ENCODE measurements at regions not wholly inside any gene's neighbourhood (a gene's known extent, or its start where the extent isn't known, plus 50 kb on each side); places are given as distances from the start of the nearest gene placed in this dataset.

GRCh38 chr21:27101523-27101922, 134.6 kb upstream of the ADAMTS5 start:
- whole genome bisulfite sequencing, 2 donors, result 71 to 81% methylated on average over 1 of the region's 1 CpG
- H3K36me3 ChIP-seq (replicated peaks in 1 of 2; ENCODE audit: insufficient read depth in 1 of 2, low read depth in 2 of 2), result no peaks in the 10 kb centered on the region
- intact Hi-C loops (cut with DNase I), result no loop called here

GRCh38 chr21:27094184-27094948, 127.5 kb upstream of the ADAMTS5 start:
- ATAC-seq, result no peak
- Histone ChIP-seq H3K9me3 (no peaks in the 10 kb centered on the region), H3K4me3 (no peak overlapping the region), H3K4me1 (no peaks in the 10 kb centered on the region), H3K36me3 (replicated peaks in 1 of 2; ENCODE audit: insufficient read depth in 1 of 2, low read depth in 2 of 2) (no peaks in the 10 kb centered on the region), H3K27me3 (no peaks in the 10 kb centered on the region), H3K27ac (no peak overlapping the region)
- intact Hi-C loops (cut with DNase I), result no loop called here
- no peak for TF ChIP-seq CTCF (IDR thresholded peaks at IDR 0.05)
- TF ChIP-seq POLR2A (IDR thresholded peaks at IDR 0.05), result no peak
- 39 to 52% methylated on average over 5 of the region's 5 CpGs for WGBS, 2 donors
- DNase-seq, result no peak

More at GRCh38 chr21:27101523-27101922, 134.6 kb upstream of the ADAMTS5 start:
- H3K4me1 ChIP-seq, result no peaks in the 10 kb centered on the region
- no peaks in the 10 kb centered on the region for H3K9me3 ChIP-seq
- ATAC-seq (no peak), DNase-seq (no peak)
- TF ChIP-seq POLR2A (IDR thresholded peaks at IDR 0.05), result no peak
- no peak for TF ChIP-seq CTCF (IDR thresholded peaks at IDR 0.05)
- H3K27ac ChIP-seq, result no peak overlapping the region
- H3K4me3 ChIP-seq, result no peak overlapping the region
- H3K27me3 ChIP-seq, result no peaks in the 10 kb centered on the region

- no peak overlapping the region for H3K4me3 ChIP-seq
- H3K27ac ChIP-seq, result no peak overlapping the region
- H3K9me3 ChIP-seq, result no peaks in the 10 kb centered on the region
- no peaks in the 10 kb centered on the region for H3K27me3 ChIP-seq
- H3K36me3 ChIP-seq (replicated peaks in 1 of 2; ENCODE audit: insufficient read depth in 1 of 2, low read depth in 2 of 2), result no peaks in the 10 kb centered on the region
- intact Hi-C loops (cut with DNase I), result no loop called here
- no peaks in the 10 kb centered on the region for H3K4me1 ChIP-seq
- WGBS, 2 donors, result 80 to 88% methylated on average over 2 of the region's 2 CpGs
- DNase-seq (no peak), ATAC-seq (no peak)
- TF ChIP-seq CTCF (IDR thresholded peaks at IDR 0.05) (no peak), POLR2A (IDR thresholded peaks at IDR 0.05) (no peak)
Measured at GRCh38 chr21:27086630-27087029, 119.7 kb upstream of the ADAMTS5 start.

- DNase-seq, result no peak
- H3K4me1 ChIP-seq, result no peaks in the 10 kb centered on the region
- ATAC-seq, result no peak
- no peak overlapping the region for H3K4me3 ChIP-seq
- intact Hi-C loops (cut with DNase I), result no loop called here
- H3K27ac ChIP-seq, result no peak overlapping the region
- no peaks in the 10 kb centered on the region for H3K27me3 ChIP-seq
- no peaks in the 10 kb centered on the region for H3K9me3 ChIP-seq
- 48 to 54% methylated on average over 6 of the region's 6 CpGs for WGBS, 2 donors
- TF ChIP-seq CTCF (IDR thresholded peaks at IDR 0.05) (no peak), POLR2A (IDR thresholded peaks at IDR 0.05) (no peak)
- H3K36me3 ChIP-seq (replicated peaks in 1 of 2; ENCODE audit: insufficient read depth in 1 of 2, low read depth in 2 of 2), result no peaks in the 10 kb centered on the region
Measured at GRCh38 chr21:27086186-27086585, 119.3 kb upstream of the ADAMTS5 start.

GRCh38 chr21:27085387-27085786, 118.5 kb upstream of the ADAMTS5 start:
- no peak overlapping the region for H3K27ac ChIP-seq
- no peaks in the 10 kb centered on the region for H3K4me1 ChIP-seq
- 84 to 100% methylated on average over 1 of the region's 1 CpG for WGBS, 2 donors
- H3K9me3 ChIP-seq, result no peaks in the 10 kb centered on the region
- ATAC-seq (no peak), DNase-seq (no peak)
- H3K4me3 ChIP-seq, result no peak overlapping the region
- intact Hi-C loops (cut with DNase I), result no loop called here
- H3K27me3 ChIP-seq, result no peaks in the 10 kb centered on the region
- no peaks in the 10 kb centered on the region for H3K36me3 ChIP-seq (replicated peaks in 1 of 2; ENCODE audit: insufficient read depth in 1 of 2, low read depth in 2 of 2)
- no peak for TF ChIP-seq POLR2A (IDR thresholded peaks at IDR 0.05)
- no peak for TF ChIP-seq CTCF (IDR thresholded peaks at IDR 0.05)
